HG03039 (cell line): ENCODE measurements at regions not wholly inside any gene's neighbourhood (a gene's known extent, or its start where the extent isn't known, plus 50 kb on each side); places are given as distances from the start of the nearest gene placed in this dataset.

Experiments
- ATAC-seq: cut with Tn5 transposase; IDR thresholded peaks from one replicate; pipeline ENCODE4 v1.9.1; 2021; ENCODE audit warnings: mild to moderate bottlenecking, moderate library complexity; ENCODE audit not compliant: unreplicated experiment

GRCh38 chr18:67381608-67382150, 134.8 kb downstream of the DSEL start:
- ATAC-seq = no peak

- no peak for ATAC-seq
These were observed 135.7 kb downstream of the DSEL start for GRCh38 chr18:67380867-67381266.

- no peak for ATAC-seq
These were observed 136.5 kb downstream of the DSEL start for GRCh38 chr18:67379981-67380380.

GRCh38 chr18:67376372-67376771, 140.1 kb downstream of the DSEL start:
- ATAC-seq = no peak

GRCh38 chr18:67373636-67374035, 142.9 kb downstream of the DSEL start:
- no peak for ATAC-seq

- ATAC-seq = no peak
These were observed 149.0 kb downstream of the DSEL start for GRCh38 chr18:67367540-67367939.

GRCh38 chr18:67363694-67364093, 152.8 kb downstream of the DSEL start:
- ATAC-seq = no peak

GRCh38 chr18:67362906-67363305, 153.6 kb downstream of the DSEL start:
- ATAC-seq = no peak

- ATAC-seq = peak; percentile 90
These were observed 156.4 kb downstream of the DSEL start for GRCh38 chr18:67359873-67360838.

GRCh38 chr18:67358947-67359346, 157.6 kb downstream of the DSEL start:
- no peak for ATAC-seq

GRCh38 chr18:67354692-67355091, 161.8 kb downstream of the DSEL start:
- no peak for ATAC-seq

- ATAC-seq = no peak
These were observed 162.4 kb downstream of the DSEL start for GRCh38 chr18:67354091-67354490.

GRCh38 chr18:67347438-67347837, 169.1 kb downstream of the DSEL start:
- no peak for ATAC-seq

GRCh38 chr18:67342159-67342558, 174.4 kb downstream of the DSEL start:
- no peak for ATAC-seq

GRCh38 chr18:67337696-67338095, 178.8 kb downstream of the DSEL start:
- no peak for ATAC-seq

GRCh38 chr18:67331857-67332256, 184.7 kb downstream of the DSEL start:
- no peak for ATAC-seq

GRCh38 chr18:67319109-67319508, 197.4 kb downstream of the DSEL start:
- ATAC-seq = no peak

GRCh38 chr18:67318651-67319050, 197.9 kb downstream of the DSEL start:
- ATAC-seq = no peak

- no peak for ATAC-seq
These were observed 205.7 kb downstream of the DSEL start for GRCh38 chr18:67310826-67311225.

GRCh38 chr18:67308819-67309218, 207.7 kb downstream of the DSEL start:
- no peak for ATAC-seq

GRCh38 chr18:67305466-67305865, 211.1 kb downstream of the DSEL start:
- ATAC-seq = no peak

- ATAC-seq = no peak
These were observed 214.5 kb downstream of the DSEL start for GRCh38 chr18:67302043-67302442.
